Right lobe of liver (tissue), 4 donors: ENCODE measurements at regions not wholly inside any gene's neighbourhood (a gene's known extent, or its start where the extent isn't known, plus 50 kb on each side); places are given as distances from the start of the nearest gene placed in this dataset.

Experiments used
- POLR2A ChIP-seq: fragments of 450-650 bp; IDR thresholded peaks from one replicate; pipeline ENCODE4 v1.6.1; 2017; ENCODE audit warnings: antibody characterized with exemption, mild to moderate bottlenecking
- TF ChIP-seq, protein P1 (sequence below), 4 donors: fragments of 200-600 bp in 3 of 4; fragments of 450-650 bp in 1 of 4; IDR thresholded peaks; one replicate each; pipeline versions ENCODE4 v1.5.1 to v1.8.0; 2016 to 2022; ENCODE audit warnings: antibody characterized with exemption in 4 of 4, mild to moderate bottlenecking in 2 of 4
- donor health status: DM: no; HTN: no; CAD: no.
- donor health status: DM: no; HTN: no; CAD: no.
- donor health status: DM: no; HTN: yes; CAD: no.

DNA sequence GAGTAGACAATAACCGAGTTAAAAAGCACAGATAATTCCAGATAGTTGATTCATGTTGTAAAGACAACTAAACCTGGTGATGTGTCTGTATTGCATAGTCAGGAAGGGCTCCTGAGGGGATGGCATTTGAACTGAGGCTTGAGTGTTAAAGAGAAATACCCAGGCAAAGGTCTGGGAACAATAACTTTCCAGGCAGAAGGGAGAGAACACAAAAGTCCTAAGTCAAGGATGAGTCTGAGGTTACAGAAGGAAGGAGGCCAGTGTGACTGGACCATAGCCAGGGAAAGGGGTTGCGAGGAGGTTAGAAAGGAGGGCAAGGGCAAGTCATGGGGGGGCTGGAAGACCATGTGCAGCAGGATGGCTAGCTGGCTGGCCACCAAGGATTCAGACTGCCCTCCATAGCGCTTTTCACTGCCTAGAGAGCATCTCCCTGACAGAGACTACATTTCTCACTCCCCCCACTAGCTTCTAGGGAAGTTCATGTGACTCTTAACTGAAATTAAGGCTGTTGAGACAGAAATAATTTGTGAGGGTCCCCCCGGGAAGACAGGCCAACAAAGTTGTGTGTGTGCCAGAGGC, 135.5 kb upstream of the CREB1 start:
- TF ChIP-seq, protein P1, sequence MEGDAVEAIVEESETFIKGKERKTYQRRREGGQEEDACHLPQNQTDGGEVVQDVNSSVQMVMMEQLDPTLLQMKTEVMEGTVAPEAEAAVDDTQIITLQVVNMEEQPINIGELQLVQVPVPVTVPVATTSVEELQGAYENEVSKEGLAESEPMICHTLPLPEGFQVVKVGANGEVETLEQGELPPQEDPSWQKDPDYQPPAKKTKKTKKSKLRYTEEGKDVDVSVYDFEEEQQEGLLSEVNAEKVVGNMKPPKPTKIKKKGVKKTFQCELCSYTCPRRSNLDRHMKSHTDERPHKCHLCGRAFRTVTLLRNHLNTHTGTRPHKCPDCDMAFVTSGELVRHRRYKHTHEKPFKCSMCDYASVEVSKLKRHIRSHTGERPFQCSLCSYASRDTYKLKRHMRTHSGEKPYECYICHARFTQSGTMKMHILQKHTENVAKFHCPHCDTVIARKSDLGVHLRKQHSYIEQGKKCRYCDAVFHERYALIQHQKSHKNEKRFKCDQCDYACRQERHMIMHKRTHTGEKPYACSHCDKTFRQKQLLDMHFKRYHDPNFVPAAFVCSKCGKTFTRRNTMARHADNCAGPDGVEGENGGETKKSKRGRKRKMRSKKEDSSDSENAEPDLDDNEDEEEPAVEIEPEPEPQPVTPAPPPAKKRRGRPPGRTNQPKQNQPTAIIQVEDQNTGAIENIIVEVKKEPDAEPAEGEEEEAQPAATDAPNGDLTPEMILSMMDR (IDR thresholded peaks at IDR 0.05) = no peak
- no peak for TF ChIP-seq POLR2A
